ENCODE measurements at regions not wholly inside any gene's neighbourhood (a gene's known extent, or its start where the extent isn't known, plus 50 kb on each side); places are given as distances from the start of the nearest gene placed in this dataset.

DNA sequence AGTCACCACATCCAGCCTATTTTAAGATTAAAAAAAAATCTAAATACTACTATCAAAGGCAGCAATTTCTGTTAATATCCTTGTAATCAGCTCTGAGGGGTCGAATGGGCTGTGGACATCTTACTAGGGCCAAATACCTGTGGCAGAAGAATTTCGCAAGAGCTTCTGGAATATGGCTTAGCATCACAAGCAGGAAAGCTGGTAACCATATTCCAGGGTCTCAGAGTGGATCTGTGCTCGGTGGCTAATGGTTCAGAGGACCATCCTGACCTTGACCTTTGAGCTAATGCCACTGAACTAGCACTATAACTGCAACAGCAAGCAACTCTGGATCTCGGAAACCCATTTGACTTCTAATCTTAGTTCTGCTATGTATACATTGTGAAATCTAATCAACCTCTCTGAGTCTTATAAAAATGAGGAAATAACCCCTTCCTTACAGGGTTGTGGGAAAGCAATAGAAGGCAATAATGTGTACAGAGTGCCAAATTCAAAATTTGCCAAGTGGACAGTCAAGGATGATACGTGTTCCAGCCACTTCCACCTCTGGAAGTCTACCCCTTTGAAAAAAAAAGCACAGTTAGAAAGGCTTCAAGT is 65.5 kb downstream of the CYP26A1 start:
- no peak for TF ChIP-seq EZH2 (IDR thresholded peaks at IDR 0.05; ENCODE audit: borderline replicate concordance, insufficient read depth, low read length, poor library complexity, severe bottlenecking)
- TF ChIP-seq, protein P1, sequence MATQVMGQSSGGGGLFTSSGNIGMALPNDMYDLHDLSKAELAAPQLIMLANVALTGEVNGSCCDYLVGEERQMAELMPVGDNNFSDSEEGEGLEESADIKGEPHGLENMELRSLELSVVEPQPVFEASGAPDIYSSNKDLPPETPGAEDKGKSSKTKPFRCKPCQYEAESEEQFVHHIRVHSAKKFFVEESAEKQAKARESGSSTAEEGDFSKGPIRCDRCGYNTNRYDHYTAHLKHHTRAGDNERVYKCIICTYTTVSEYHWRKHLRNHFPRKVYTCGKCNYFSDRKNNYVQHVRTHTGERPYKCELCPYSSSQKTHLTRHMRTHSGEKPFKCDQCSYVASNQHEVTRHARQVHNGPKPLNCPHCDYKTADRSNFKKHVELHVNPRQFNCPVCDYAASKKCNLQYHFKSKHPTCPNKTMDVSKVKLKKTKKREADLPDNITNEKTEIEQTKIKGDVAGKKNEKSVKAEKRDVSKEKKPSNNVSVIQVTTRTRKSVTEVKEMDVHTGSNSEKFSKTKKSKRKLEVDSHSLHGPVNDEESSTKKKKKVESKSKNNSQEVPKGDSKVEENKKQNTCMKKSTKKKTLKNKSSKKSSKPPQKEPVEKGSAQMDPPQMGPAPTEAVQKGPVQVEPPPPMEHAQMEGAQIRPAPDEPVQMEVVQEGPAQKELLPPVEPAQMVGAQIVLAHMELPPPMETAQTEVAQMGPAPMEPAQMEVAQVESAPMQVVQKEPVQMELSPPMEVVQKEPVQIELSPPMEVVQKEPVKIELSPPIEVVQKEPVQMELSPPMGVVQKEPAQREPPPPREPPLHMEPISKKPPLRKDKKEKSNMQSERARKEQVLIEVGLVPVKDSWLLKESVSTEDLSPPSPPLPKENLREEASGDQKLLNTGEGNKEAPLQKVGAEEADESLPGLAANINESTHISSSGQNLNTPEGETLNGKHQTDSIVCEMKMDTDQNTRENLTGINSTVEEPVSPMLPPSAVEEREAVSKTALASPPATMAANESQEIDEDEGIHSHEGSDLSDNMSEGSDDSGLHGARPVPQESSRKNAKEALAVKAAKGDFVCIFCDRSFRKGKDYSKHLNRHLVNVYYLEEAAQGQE (IDR thresholded peaks at IDR 0.05; ENCODE audit: borderline replicate concordance) = no peak
- TF ChIP-seq, protein P2, sequence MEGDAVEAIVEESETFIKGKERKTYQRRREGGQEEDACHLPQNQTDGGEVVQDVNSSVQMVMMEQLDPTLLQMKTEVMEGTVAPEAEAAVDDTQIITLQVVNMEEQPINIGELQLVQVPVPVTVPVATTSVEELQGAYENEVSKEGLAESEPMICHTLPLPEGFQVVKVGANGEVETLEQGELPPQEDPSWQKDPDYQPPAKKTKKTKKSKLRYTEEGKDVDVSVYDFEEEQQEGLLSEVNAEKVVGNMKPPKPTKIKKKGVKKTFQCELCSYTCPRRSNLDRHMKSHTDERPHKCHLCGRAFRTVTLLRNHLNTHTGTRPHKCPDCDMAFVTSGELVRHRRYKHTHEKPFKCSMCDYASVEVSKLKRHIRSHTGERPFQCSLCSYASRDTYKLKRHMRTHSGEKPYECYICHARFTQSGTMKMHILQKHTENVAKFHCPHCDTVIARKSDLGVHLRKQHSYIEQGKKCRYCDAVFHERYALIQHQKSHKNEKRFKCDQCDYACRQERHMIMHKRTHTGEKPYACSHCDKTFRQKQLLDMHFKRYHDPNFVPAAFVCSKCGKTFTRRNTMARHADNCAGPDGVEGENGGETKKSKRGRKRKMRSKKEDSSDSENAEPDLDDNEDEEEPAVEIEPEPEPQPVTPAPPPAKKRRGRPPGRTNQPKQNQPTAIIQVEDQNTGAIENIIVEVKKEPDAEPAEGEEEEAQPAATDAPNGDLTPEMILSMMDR (IDR thresholded peaks at IDR 0.05; ENCODE audit: poor library complexity, severe bottlenecking) = no peak
- no peak for TF ChIP-seq POLR2AphosphoS5 (IDR thresholded peaks at IDR 0.05)
- no peak for TF ChIP-seq EP300 (conservative IDR thresholded peaks at IDR 0.05; ENCODE audit: poor library complexity, severe bottlenecking)
- no peak for TF ChIP-seq SMC3 (conservative IDR thresholded peaks at IDR 0.05; ENCODE audit: poor library complexity)
- TF ChIP-seq TAF1 (IDR thresholded peaks at IDR 0.05; ENCODE audit: low read depth) = no peak
- no peak for TF ChIP-seq RAD21 (conservative IDR thresholded peaks at IDR 0.05)

Data from neural cell (in vitro differentiated cells).